HG03521 (cell line): ENCODE measurements at regions not wholly inside any gene's neighbourhood (a gene's known extent, or its start where the extent isn't known, plus 50 kb on each side); places are given as distances from the start of the nearest gene placed in this dataset.

Source experiments
- ATAC-seq: cut with Tn5 transposase; IDR thresholded peaks from one replicate; pipeline ENCODE4 v1.9.1; 2021; ENCODE audit warnings: mild to moderate bottlenecking, moderate library complexity; ENCODE audit not compliant: unreplicated experiment

DNA sequence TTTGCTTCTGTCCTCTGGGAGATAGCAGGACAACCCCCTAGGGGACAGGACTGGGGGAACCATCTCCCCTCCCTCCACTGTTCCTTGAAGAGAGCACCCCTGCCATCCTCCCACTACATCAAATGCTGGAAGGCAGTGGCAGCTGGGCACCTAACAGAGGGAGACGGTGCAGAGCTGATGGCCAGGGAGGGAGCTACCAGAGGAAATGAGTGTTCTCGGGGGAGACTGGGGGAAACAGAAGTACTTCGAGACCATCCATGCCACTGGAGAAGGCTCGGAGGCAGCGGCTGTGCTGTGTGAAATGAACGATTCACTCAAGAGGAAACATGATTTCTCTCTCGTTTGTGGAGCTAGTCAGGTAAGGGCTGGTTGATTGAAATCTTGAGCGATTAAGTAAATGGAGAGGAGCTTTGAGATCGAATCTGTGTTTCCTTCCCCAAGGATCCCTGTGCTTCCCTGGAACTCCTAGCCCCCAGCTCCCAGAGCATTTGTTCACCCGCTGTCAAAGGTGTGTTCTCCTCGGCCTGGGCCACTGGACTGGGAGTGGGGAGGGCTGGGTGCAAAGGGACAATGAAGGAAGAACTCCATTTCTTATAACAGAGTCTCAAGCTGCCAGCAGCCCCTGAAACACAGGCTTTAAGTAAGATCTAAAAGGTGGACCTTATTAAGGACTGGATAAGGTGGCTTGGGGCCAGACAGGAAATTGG is 261.3 kb upstream of the MOCS1 start:
- ATAC-seq, result no peak

DNA sequence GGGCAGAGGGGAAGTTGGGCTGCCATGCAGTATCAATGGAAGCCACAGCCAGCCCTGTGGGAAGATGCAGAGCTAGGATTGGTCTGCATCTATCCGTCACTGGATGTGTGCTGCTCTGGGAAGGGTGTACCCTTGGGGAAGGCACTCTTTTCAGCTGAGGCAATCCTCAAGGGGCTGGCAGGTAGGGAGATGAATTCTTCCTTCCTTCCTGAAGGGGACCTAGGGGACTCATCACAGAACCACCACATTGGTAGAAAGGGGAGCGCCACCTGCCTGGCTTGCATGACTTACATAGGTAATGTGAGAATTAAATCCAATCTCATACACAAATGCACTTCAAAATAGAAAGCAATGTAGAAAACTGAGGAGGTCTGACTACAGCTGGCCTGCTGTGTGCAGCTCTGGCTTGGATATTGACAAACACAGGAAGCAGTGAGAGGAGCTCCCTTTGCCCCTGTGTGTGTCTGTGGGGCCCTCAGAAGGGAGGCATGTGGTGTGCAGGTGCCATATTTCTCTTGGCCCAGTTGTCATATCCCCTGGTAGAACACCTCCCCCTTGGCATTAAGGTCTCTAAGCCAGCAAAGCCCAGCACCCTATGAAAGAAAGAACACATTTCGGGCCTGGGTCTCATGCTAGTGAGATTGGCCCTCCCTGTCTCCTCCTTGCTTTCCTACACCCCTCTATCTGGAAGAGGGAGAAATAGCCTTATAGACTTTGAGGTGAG is 260.3 kb upstream of the MOCS1 start:
- no peak for ATAC-seq

DNA sequence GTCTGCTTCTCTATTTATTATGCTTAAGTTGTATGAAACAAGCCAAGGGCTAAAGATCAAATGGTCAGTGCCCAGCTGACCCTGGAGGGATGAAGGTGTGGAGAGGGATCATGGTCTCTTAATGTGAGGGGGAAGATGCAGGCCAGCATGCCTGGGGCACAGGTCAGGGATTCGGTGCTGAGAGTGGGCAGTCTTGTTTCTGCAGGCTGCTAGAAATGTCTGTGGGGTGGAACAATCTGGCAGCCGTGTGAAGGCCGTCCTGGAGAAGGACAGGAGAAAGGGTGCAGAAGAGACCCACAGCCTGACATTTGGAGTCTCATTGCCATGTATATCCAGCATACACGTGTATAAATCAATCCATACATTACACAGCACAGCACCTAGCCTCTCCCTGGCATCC is 258.3 kb upstream of the MOCS1 start:
- ATAC-seq, result no peak

DNA sequence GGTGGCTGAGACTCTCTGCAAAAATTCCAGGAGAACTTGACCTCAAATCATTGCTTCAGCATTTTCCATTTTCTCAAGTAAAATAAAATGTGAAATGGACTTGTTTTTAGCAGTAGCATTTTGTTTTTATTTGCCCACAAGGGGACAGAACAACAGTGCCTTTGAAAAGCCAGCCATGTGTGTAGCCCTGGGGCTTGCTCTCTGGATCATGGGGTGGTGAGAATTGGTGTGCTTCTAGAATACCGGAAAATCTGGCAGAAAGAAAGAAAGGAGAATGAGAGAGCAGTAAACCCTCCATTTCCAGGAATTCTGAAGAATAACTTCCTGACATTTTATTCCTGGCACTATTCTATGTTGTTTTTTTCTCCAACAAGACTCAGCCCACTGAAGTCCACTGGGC is 254.7 kb upstream of the MOCS1 start:
- ATAC-seq, result no peak

DNA sequence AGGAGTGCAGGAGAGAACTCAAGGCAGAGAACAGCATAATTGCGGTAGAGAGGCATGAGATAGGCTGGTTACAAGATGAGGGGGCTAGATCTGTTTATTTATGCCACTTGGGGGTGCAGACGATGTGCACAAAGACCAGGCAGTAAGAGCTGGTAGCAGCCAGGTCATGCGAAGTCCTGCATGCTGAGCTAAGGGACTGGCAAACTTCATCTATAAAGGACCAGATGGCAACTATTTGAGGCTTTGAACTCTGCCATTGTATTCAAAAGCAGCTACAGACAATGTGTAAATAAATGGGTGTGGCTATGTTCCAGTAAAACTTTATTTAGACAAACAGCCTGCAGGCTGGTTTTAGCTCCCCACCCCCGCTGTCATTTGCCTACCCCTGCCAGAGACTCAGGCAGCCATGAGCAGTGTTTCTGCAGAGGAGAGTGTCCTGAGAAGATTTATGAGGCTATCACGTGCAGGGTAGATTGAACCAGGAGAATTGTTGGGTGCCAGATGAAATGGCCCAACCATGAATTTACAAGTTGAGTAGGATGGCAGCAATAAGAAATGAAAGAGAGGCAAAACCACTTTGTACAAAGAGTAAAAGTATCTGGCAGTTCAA is 253.4 kb upstream of the MOCS1 start:
- no peak for ATAC-seq

DNA sequence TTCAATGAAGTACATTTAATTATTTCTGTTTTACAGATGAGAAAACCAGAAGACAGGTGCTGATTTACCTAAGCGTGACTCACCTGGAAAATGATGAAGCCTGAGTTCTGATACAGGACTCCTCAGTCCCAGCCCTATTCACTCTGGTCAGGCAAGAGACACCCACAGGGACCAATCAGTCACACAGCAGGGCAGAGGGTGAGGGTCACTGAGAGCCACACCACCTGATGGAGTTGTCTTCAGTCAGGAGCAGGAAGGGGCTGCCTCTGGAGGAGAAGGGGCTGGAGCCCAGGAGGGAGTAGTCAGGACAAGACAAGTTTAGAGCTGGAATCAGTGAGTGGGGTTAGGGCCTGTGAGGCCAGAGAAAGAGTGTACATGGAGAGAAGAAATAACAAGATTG is 251.2 kb upstream of the MOCS1 start:
- ATAC-seq, result no peak

DNA sequence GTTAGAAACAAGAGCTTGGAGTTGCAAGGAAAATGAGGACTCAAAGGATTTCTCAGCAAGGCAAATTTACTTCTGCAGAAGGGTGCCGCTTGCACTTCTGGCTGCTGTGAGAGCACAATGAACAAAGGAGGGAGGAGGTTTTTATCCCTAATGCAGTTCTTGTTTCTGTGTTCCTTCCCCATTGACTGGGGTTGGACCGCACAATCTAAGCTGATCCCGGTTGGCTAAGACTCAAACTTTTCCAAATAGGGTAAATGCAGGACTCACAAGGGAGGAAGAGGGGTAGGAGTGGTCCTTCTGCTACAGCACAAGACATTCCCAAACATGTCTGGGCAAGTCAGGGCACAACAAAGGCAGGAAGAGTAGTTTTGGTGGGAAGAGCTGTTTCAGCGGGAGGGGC is 249.6 kb upstream of the MOCS1 start:
- ATAC-seq, result no peak

DNA sequence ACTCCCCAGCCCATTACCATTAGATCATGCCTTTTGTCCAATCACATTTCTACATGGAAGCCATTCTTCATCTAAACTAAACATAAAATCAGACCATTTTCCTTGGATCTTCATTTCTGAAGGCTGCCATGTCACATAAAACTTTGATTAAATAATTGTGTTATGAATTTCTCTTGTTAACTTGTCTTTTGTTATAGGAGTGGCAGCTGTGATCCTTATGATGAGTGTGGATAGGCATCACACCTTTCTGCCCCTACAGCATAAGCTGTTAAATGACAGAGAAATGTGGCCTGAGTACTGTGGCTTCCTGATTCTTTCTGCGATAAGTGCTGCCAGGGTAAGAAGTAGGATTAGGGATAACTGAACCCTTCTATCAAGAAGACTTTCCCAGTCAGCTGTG is 247.1 kb upstream of the MOCS1 start:
- ATAC-seq, result no peak

DNA sequence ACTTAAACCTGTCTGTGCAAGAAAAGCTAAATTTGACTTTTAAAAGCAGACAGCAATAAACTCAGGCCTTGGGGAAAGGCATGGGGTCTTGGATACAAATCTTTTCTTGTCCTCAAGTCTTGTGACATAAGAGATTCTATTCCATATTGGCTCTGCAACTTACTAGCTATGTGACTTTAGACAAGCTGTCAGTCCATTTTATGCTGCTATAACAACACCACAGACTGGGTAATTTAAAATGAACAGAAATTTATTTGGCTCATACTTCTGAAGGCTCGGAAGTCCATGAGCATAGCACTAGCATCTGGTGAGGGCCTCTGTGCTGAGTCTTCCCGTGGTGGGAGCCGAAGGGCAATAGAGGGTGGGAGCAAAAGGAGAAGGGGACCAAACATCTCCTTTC is 246.0 kb upstream of the MOCS1 start:
- ATAC-seq, result no peak

DNA sequence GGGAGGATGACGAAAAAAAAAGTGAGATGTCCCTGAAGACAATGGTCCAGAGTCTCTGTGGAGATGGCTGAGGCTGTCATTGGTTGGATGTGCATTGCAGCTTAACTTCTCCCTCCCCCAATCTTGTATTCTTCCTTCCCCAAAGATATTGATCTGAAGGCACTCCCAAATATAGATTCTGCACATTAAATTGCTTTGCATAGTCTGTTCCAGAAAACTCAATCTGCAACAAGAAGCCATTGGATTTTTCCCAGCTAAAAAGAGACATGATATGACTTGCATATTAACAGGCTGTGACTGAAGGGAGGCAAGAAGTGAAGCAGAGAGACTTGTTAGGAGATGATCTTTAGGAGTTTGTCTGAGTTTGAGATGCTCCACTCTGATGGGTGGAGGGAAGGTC is 245.2 kb upstream of the MOCS1 start:
- ATAC-seq, result no peak

DNA sequence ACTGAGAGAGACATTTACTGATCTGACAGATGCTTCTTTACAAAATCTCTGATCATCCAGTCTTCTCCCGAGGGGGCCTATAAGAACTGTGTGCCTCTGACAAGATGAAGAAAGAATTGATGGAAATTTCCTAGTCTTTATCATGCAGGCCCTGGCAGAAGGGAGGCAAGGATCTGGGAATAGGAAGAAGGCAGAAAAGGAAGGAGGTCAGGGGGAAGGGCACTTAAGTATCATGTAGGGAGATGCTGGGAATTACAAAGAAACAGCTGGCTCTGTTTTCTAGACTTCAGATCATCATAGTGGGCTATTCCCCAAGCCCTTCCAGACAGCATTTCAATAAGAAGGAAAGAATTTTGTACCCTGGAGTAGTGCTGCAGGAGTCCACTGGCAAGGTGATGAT is 243.3 kb upstream of the MOCS1 start:
- no peak for ATAC-seq

DNA sequence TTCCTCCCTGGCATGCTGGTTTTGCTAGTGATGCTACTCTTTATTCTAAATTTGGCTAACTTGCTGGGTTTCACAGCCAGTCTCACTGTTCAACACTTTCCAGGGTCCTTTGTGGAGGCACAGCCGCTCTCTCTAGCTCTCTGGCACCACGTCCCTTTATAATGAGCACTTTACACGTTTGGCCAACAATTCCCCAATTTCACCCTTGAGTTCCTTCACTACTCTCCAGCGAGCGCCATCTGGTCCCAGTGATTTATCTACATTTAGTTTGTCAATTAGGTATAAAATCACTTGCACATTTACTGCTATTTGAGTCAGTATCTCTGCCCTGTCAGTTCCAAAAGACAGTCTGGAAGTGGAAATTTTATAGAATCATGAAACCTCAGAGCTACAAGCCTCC is 241.9 kb upstream of the MOCS1 start:
- ATAC-seq, result no peak

DNA sequence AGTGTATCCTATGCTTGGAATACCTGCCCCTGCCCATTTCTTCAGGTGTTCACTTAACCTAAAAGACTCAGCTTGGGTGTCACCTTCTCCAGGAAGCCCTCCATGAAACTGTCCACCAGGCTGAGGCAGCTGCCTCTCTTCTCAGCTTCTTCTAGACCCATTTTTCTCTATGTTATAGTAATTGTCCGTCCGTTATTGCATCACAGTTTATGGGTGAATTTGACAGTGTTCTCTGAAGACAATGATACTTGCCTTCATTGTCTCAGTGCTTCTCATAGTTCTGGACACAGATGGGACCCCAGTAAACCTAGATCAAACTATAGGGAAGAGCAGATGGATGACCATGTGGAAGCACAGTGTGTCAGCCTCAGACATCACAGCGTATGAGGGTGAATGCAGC is 238.0 kb upstream of the MOCS1 start:
- ATAC-seq, result no peak

DNA sequence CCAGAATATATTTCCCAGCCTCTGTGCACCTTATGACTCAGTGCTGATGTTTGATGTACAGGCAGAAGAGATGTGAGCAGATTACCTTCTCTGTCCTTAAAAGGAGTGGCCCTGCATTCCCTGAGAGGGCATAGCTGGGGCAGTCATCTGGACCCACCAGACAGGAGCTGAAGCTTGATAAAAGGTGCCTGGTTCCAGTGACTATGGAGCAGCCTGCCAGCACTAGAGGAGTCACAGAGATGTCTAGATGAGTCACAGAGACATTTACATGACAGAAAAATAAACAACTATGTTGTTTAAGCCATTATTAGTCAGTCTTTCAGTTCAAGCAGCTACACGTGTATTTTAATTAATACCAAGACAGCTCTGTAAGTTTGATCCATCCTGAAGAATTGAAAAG is 237.1 kb upstream of the MOCS1 start:
- no peak for ATAC-seq

DNA sequence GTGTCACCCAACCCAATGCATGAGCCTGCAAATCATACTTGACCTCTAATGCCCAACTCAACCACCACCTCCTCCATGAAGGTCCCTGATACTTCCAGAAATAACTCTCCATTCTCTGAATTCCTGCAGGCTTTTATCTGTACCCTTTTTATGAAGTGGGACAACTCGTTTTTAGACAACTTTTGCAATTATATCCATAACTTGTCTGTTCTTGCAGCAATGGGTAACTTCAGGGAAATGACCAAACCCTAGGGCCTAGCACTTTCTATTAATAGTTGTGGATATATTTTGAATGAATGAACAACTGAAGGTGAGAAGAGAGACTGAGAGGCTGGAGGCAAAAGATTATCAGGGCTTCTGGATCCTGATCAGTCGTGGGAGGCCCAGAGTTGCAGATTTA is 236.6 kb upstream of the MOCS1 start:
- ATAC-seq, result no peak

DNA sequence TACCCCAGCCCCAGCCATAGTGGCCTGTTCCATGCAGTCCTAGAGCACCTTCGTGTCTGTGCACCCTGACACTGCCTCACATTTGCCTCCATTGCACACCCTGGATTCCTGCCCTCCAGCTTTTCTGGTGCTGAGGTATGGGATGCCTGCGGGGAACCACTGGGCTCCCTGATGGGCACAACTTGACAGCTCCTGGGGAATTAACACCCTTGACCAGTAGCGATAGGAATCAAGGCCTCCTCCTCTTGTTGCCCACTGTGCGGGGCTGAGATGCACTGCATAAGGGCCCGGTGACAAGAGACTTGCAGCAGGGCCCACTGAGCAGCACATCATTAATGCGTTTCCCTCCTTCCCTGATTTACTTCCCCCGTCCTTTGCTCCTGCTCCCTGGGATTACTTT is 235.6 kb upstream of the MOCS1 start:
- ATAC-seq, result no peak

DNA sequence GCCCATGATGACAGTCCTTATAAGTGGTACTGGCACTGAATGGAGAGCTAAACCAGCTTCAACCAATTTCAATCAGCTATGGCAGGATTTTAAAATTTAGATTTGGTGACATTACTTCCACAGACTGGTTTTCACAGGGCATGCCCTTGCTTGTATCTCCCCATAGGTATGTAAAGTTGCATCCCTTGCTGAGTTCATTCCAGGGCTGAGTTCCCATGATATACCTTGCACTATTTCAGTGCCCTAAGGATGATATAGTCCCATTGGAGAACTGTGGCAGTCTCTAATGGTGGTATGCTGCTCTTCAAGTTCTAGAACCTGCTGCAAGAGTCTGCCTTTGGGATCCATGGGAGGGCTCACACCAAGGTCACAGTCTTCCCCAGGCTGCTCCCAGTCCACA is 232.7 kb upstream of the MOCS1 start:
- no peak for ATAC-seq

DNA sequence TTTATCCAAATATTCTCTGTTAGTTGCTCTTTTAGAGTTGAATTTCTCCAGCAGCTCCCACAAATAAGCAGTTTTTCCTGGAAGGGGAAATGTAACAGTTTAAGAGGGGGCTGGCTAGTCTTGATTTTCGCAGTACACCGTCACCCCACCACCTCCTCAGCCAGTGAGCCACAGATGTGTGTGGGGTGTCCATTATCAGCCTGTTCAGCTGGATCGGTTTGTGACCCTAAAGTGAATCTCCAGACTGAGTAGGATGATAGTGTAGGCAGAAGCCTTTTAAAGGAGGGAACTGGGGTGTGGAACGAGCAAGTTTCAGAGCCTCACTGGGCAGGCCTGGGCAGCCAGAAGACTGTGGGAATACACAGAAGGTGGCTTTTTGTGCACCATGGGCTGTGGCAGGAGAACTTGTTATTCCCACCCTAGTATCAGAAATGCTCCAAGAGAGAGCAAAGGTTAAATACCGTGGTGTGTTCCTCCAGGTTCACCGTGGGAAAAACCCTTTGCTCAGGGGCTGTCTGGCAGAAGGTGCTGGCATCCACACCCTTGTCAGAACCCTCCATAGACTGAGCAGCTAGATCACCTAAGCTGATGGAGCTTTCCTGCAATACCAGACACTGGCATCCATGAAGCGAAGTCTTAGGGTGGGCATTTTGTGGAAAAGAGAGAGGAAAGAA is 230.9 kb upstream of the MOCS1 start:
- ATAC-seq, result no peak

DNA sequence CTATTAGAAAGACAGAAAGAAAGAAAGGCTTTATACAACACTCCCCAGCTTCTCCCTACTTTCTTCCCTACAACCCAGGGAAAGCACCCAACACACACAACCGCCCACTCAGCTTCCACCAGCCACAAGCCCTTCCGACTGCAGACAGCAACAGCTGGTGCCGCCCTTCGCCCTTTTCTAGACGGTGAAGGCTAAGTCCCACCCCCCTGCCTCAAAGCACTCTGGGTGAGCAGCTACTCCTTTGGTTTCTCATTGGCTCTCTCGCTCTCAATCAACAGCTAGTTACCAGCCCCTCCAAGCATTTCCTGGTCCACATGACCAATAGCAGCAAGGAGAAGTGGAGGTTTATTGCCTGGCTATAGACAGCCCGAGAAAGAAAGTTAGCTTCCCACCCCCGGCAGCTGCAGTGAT is 230.1 kb upstream of the MOCS1 start:
- ATAC-seq, result no peak

DNA sequence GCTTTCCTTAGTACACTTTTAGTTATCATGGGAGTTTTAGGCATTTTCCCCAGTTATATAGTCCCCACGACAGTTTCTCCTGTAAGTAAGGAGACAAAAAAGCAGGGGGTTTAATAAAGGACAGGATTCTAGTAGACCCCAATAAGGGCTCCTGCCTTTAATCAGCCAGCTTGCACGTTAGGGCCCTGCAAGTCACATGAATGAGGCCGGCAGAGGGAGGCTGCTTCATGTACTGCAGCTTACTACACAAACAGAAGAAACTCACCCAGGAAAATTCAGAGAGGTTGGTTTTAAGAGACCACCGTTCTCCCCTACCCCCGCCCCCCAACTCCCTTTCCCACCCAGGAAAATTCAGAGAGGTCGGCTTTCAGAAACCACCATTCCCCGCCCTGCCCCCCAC is 229.7 kb upstream of the MOCS1 start:
- no peak for ATAC-seq

DNA sequence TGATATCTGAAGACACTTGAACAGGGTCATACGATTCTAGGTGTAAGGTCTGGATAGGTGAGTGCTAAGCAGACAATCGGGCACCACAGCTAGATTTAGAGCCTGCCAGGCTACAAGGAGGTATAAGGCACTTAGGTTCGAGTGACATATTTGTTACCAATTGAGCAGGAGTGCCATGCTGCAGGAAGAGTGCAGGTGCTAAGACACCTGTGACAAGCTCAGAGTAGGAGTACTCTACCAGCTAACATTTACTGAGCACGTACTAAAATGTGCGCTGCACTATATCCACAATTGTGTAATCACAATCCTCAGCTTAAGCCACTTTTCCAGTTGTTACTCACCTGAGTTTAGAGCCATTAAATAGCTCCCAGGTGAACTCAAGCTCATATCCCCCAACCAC is 227.8 kb upstream of the MOCS1 start:
- ATAC-seq, result no peak

DNA sequence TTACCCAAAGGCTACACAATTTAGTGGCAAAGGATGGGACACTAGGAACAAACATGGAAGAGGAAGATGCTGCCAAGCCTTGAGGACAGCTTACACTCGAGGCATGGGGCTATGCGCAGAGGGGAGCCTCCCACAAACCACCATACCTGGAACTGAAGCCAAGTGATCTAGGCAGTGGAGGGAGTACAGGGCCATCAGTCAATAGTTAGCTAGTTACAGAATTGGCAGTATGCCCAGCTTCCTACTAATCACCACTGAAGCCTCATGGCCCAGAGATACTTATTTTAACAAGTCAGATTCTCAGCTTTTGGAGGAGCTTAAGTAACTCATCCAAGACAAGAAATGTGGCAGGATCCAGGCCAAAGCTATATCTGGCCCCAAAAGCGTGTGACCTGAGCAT is 226.6 kb upstream of the MOCS1 start:
- ATAC-seq, result no peak
